Thyroid gland (tissue), 4 donors: ENCODE measurements at regions not wholly inside any gene's neighbourhood (a gene's known extent, or its start where the extent isn't known, plus 50 kb on each side); places are given as distances from the start of the nearest gene placed in this dataset.

Experiments
- DNase-seq, 2 donors: peaks; one replicate each; pipeline ENCODE4 v3.0.0-alpha.2; 2019
- H3K27ac ChIP-seq, 3 donors: fragments of 200-600 bp; sonication (generic); 1 replicate in 2 of 3; 2 replicates in 1 of 3; pipeline ENCODE4 v1.5.1; 2016 to 2019; ENCODE audit warnings: mild to moderate bottlenecking in 1 of 3, moderate library complexity in 1 of 3
- H3K27me3 ChIP-seq: fragments of 200-600 bp; sonication (generic); one replicate; pipeline ENCODE4 v1.5.1; 2019
- H3K36me3 ChIP-seq, 2 donors: fragments of 200-600 bp; sonication (generic); one replicate each; pipeline ENCODE4 v1.5.1; 2016 to 2019
- H3K4me1 ChIP-seq, 2 donors: fragments of 200-600 bp; sonication (generic); one replicate each; pipeline ENCODE4 v1.5.1; 2017 to 2019
- H3K4me3 ChIP-seq, 3 donors: fragments of 200-600 bp; sonication (generic); replicated peaks in 1 of 3; 1 replicate in 2 of 3; 2 replicates in 1 of 3; pipeline ENCODE4 v1.5.1; 2016; ENCODE audit warnings: mild to moderate bottlenecking in 1 of 3
- H3K9me3 ChIP-seq: fragments of 200-600 bp; sonication (generic); one replicate; pipeline ENCODE4 v1.5.1; 2017
- POLR2A ChIP-seq, 2 donors: fragments of 450-650 bp; IDR thresholded peaks; one replicate each; pipeline ENCODE4 v1.6.1; 2017; ENCODE audit warnings: antibody characterized with exemption in 2 of 2, mild to moderate bottlenecking in 2 of 2, moderate library complexity in 1 of 2
- WGBS, 2 donors: methylation state at CpG; one replicate each; pipeline ENCODE4 v1.1.5; 2017; 5-methylcytosine and 5-hydroxymethylcytosine counted together
- intact Hi-C: fragments of 100-400 bp; cut with DNase I; formaldehyde crosslinking; loops from one replicate; pipeline ENCODE4 v1.15.1; 2023
- TF ChIP-seq, protein P1 (sequence below), 6 experiments: fragments of 200-600 bp in 3 of 6; fragments of 450-650 bp in 3 of 6; sonication (generic) in 3 of 6; IDR thresholded peaks; one replicate each; pipeline ENCODE4 v1.5.1; 2016 to 2019; ENCODE audit warnings: antibody characterized with exemption in 6 of 6, mild to moderate bottlenecking in 2 of 6, inconsistent platforms in 1 of 6, moderate library complexity in 1 of 6

- 79 to 83% methylated on average over 10 of the region's 10 CpGs for WGBS, 2 donors
- H3K27ac ChIP-seq = no peak overlapping the region
These were observed 101.9 kb upstream of the RTL1 start for GRCh38 chr14:101005447-101005846.

DNA sequence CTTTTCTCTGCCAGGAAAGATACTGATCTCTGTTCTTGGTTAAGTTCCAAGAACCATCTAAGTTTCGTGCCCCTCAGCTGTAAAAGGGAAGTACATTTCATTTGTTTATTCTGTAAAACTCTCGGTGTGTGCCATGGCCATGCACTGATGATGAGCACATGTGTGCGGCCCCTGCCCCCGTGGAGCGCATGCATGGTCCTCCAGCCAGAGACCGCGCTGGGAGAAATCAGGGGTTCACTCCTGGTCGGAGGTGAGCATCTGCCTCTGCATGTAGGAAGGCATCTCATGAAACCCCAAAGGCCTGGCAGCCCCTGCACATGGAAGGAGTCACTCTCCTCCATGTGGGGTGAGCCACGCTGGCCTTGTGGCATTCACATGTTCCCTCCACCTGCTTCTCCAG is 102.5 kb upstream of the RTL1 start:
- intact Hi-C loops = no loop called here
- no peaks in the 10 kb centered on the region for H3K9me3 ChIP-seq
- DNase-seq = no peak
- no peaks in the 10 kb centered on the region for H3K27me3 ChIP-seq
- no peaks in the 10 kb centered on the region for H3K4me1 ChIP-seq
- no peak overlapping the region for H3K4me3 ChIP-seq
- WGBS, 2 donors = 54 to 63% methylated on average over 9 of the region's 9 CpGs
- no peak overlapping the region for H3K27ac ChIP-seq
- TF ChIP-seq POLR2A (IDR thresholded peaks at IDR 0.05) = no peak
- TF ChIP-seq, protein P1, sequence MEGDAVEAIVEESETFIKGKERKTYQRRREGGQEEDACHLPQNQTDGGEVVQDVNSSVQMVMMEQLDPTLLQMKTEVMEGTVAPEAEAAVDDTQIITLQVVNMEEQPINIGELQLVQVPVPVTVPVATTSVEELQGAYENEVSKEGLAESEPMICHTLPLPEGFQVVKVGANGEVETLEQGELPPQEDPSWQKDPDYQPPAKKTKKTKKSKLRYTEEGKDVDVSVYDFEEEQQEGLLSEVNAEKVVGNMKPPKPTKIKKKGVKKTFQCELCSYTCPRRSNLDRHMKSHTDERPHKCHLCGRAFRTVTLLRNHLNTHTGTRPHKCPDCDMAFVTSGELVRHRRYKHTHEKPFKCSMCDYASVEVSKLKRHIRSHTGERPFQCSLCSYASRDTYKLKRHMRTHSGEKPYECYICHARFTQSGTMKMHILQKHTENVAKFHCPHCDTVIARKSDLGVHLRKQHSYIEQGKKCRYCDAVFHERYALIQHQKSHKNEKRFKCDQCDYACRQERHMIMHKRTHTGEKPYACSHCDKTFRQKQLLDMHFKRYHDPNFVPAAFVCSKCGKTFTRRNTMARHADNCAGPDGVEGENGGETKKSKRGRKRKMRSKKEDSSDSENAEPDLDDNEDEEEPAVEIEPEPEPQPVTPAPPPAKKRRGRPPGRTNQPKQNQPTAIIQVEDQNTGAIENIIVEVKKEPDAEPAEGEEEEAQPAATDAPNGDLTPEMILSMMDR (IDR thresholded peaks at IDR 0.05) = no peak
- H3K36me3 ChIP-seq = no peaks in the 10 kb centered on the region

More at GRCh38 chr14:101005447-101005846, 101.9 kb upstream of the RTL1 start:
- Histone ChIP-seq H3K9me3 (no peaks in the 10 kb centered on the region), H3K4me3 (no peak overlapping the region), H3K36me3 (no peaks in the 10 kb centered on the region), H3K27me3 (no peaks in the 10 kb centered on the region), H3K4me1 (no peaks in the 10 kb centered on the region)
- intact Hi-C loops = no loop called here
- TF ChIP-seq POLR2A (IDR thresholded peaks at IDR 0.05) = no peak
- TF ChIP-seq, protein P1 (IDR thresholded peaks at IDR 0.05) = no peak
- DNase-seq = no peak

DNA sequence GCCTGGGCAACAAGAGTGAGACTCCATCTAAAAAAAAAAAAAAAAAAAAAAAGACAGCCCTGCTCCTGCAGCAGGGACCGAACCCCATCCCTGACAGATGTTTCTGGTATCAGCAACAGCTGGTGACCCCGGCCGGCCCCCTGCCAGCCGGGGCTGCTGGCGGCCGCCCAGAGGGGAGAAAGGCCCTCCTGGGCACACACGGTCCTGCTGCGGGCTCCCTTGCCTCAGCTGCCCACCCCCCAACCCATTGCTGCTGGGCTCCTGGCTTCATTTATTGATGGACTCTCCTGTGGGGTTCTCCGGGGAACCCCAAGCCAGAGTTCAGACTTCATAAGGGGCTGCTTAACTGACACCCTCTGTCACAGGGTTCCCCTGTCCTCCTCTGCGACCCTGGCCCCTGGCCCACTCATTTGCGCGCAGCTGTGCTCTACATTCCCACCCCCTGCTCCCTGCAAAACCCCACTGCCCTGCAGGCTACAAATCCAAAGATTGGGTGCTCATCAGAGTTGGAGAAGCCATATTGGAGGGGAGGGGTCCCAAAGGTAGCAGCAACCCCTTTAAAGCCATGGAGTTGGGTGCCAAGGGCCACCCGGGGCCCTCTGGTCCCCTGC is 103.6 kb upstream of the RTL1 start:
- WGBS, 2 donors = 88 to 95% methylated on average over 8 to 13 of the region's 13 CpGs
- TF ChIP-seq, protein P1 (IDR thresholded peaks at IDR 0.05) = no peak
- no peak for TF ChIP-seq POLR2A (IDR thresholded peaks at IDR 0.05)
- H3K27me3 ChIP-seq = no peaks in the 10 kb centered on the region
- H3K36me3 ChIP-seq = no peaks in the 10 kb centered on the region
- no peaks in the 10 kb centered on the region for H3K9me3 ChIP-seq
- no peaks in the 10 kb centered on the region for H3K4me1 ChIP-seq
- DNase-seq = no peak
- no peak overlapping the region for H3K4me3 ChIP-seq
- intact Hi-C loops = no loop called here
- no peak overlapping the region for H3K27ac ChIP-seq

DNA sequence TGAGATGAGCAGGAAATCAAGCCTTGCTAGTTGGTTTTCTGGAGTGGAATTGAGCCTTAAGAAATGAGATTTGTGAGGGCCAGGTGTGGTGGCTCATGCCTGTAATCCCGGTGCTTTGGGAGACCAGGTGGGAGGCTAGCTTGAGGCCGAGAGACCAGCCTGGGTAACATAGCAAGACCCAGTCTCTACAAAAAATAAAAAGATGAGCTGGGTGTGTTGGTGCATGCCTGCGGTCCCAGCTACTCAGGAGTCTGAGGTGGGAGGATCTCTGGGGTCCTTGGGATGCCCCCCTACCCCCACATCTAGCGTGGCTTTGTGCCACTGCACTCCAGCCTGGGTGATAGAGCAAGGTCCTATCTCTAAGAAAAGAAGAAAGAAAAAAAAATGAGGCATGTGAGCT is 104.2 kb upstream of the RTL1 start:
- no peaks in the 10 kb centered on the region for H3K4me1 ChIP-seq
- intact Hi-C loops = no loop called here
- WGBS, 2 donors = 78 to 91% methylated on average over 4 of the region's 4 CpGs
- no peaks in the 10 kb centered on the region for H3K9me3 ChIP-seq
- no peak for DNase-seq
- H3K27me3 ChIP-seq = no peaks in the 10 kb centered on the region
- H3K36me3 ChIP-seq = no peaks in the 10 kb centered on the region
- TF ChIP-seq, protein P1 (IDR thresholded peaks at IDR 0.05) = no peak
- no peak for TF ChIP-seq POLR2A (IDR thresholded peaks at IDR 0.05)
- H3K27ac ChIP-seq = no peak overlapping the region
- no peak overlapping the region for H3K4me3 ChIP-seq

DNA sequence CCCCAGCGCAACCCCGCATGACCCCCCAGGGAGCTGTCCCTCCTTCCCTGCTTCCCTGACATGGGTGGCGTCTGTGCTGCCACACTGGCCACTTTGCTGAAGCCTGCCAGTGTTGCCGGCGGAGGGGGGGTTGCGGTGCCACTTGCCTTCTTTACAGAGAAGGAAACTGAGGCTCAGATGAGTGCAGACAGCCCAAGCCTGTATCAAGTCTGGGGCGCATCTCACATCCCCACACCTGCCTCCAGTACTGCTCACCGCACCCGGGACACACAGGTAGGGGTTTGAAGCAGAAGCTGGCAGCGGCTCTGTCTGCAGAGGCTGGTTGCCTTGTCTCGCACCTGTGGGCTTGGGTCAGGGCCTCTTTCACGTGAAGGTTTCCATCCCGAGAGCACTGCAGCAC is 104.7 kb upstream of the RTL1 start:
- DNase-seq = no peak
- no peak for TF ChIP-seq POLR2A (IDR thresholded peaks at IDR 0.05)
- TF ChIP-seq, protein P1 (IDR thresholded peaks at IDR 0.05) = no peak
- H3K27me3 ChIP-seq = no peaks in the 10 kb centered on the region
- intact Hi-C loops = no loop called here
- H3K36me3 ChIP-seq = no peaks in the 10 kb centered on the region
- no peaks in the 10 kb centered on the region for H3K4me1 ChIP-seq
- no peaks in the 10 kb centered on the region for H3K9me3 ChIP-seq
- H3K4me3 ChIP-seq = no peak overlapping the region
- H3K27ac ChIP-seq = no peak overlapping the region
- 87 to 89% methylated on average over 11 to 13 of the region's 13 CpGs for WGBS, 2 donors
